ENCODE measurements at regions not wholly inside any gene's neighbourhood (a gene's known extent, or its start where the extent isn't known, plus 50 kb on each side); places are given as distances from the start of the nearest gene placed in this dataset.
"Not testable (repeated sequence)": the region's sequence is repeated elsewhere in the genome, so short reads cannot be mapped to it uniquely, and the experiment has no call there.

- no peaks in the 10 kb centered on the region for H3K27me3 ChIP-seq
- TF ChIP-seq EP300 (IDR thresholded peaks at IDR 0.05), result no peak
- TF ChIP-seq, protein P1, sequence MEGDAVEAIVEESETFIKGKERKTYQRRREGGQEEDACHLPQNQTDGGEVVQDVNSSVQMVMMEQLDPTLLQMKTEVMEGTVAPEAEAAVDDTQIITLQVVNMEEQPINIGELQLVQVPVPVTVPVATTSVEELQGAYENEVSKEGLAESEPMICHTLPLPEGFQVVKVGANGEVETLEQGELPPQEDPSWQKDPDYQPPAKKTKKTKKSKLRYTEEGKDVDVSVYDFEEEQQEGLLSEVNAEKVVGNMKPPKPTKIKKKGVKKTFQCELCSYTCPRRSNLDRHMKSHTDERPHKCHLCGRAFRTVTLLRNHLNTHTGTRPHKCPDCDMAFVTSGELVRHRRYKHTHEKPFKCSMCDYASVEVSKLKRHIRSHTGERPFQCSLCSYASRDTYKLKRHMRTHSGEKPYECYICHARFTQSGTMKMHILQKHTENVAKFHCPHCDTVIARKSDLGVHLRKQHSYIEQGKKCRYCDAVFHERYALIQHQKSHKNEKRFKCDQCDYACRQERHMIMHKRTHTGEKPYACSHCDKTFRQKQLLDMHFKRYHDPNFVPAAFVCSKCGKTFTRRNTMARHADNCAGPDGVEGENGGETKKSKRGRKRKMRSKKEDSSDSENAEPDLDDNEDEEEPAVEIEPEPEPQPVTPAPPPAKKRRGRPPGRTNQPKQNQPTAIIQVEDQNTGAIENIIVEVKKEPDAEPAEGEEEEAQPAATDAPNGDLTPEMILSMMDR (IDR thresholded peaks at IDR 0.05), result no peak
- TF ChIP-seq POLR2A (IDR thresholded peaks at IDR 0.05), result no peak
- 76 to 80% (median 77%) methylated on average over 4 of the region's 4 CpGs for WGBS, 3 donors
- intact Hi-C loops (cut with DNase I), result no loop called here
- DNase-seq, result no peak
- no peaks in the 10 kb centered on the region for H3K4me1 ChIP-seq (ENCODE audit: insufficient read depth)
- H3K9me3 ChIP-seq, result no peaks in the 10 kb centered on the region
- H3K27ac ChIP-seq, result no peak overlapping the region
- no peak overlapping the region for H3K4me3 ChIP-seq
- no peaks in the 10 kb centered on the region for H3K36me3 ChIP-seq
Observed at GRCh38 chr6:48389146-48390043, 278.4 kb upstream of the PTCHD4 start.

DNA sequence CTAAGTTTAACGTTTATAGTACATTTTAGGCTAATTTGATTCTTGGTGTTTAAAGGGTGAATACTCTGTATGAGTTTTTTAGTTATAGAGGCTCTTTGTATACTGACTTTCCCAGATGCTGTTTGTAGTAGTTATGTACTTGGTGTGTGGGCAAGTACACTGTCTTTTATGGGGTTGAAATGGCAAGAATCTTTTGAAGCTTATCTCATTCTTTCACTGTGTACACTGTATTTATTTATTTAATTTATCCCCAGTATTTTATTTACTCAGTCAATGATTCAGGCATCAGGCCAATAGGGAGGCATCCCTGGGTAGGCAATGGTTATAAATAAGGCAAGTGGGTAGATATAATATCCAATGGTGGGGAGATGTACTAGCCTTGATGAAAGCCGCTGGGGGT lies 277.0 kb upstream of the PTCHD4 start:
- Histone ChIP-seq H3K27ac (no peak overlapping the region), H3K4me1 (ENCODE audit: insufficient read depth) (no peaks in the 10 kb centered on the region), H3K9me3 (no peaks in the 10 kb centered on the region), H3K27me3 (peaks cover 3% of the 10 kb centered on the region), H3K36me3 (no peaks in the 10 kb centered on the region), H3K4me3 (no peak overlapping the region)
- no peak for DNase-seq
- no peak for TF ChIP-seq POLR2A (IDR thresholded peaks at IDR 0.05)
- no peak for TF ChIP-seq EP300 (IDR thresholded peaks at IDR 0.05)
- TF ChIP-seq, protein P1 (IDR thresholded peaks at IDR 0.05), result no peak
- 34 to 88% (median 78%) methylated on average over 2 of the region's 2 CpGs for whole genome bisulfite sequencing, 3 donors
- intact Hi-C loops (cut with DNase I), result no loop called here

- H3K9me3 ChIP-seq, result no peaks in the 10 kb centered on the region
- H3K4me3 ChIP-seq, result no peak overlapping the region
- no peak for TF ChIP-seq POLR2A (IDR thresholded peaks at IDR 0.05)
- no peaks in the 10 kb centered on the region for H3K4me1 ChIP-seq (ENCODE audit: insufficient read depth)
- intact Hi-C loops (cut with DNase I), result no loop called here
- peaks cover 3% of the 10 kb centered on the region for H3K27me3 ChIP-seq
- H3K27ac ChIP-seq, result no peak overlapping the region
- no peaks in the 10 kb centered on the region for H3K36me3 ChIP-seq
- DNase-seq, result no peak
Observed at GRCh38 chr6:48378884-48379407, 267.9 kb upstream of the PTCHD4 start.

DNA sequence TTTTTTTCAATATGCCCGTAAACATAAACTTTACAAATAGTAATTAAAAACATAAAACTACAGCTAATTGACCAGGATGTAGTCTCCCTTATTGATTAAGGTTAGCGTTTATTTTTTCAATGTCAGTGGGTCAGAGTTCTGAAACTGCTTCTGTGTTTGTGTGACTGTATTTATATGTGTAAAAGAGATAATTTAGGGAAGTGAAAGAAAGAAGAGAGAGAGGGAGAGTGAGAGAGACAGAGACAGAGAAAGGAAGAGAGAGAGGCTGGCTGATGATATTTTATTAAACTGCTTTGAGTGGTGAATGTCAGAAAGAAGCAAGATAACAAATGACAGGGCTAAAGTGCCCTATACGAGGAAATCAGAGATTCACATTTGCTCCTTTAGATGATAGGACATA lies 266.1 kb upstream of the PTCHD4 start:
- 47 to 82% (median 74%) methylated on average over 3 of the region's 3 CpGs for WGBS, 3 donors
- TF ChIP-seq POLR2A (IDR thresholded peaks at IDR 0.05) (no peak), EP300 (IDR thresholded peaks at IDR 0.05) (no peak)
- TF ChIP-seq, protein P1 (IDR thresholded peaks at IDR 0.05), result no peak
- Histone ChIP-seq H3K9me3 (no peaks in the 10 kb centered on the region), H3K4me1 (ENCODE audit: insufficient read depth) (no peaks in the 10 kb centered on the region), H3K36me3 (no peaks in the 10 kb centered on the region), H3K27me3 (no peaks in the 10 kb centered on the region), H3K27ac (no peak overlapping the region), H3K4me3 (no peak overlapping the region)
- intact Hi-C loops (cut with DNase I), result no loop called here
- DNase-seq, result no peak

GRCh38 chr6:48371226-48371625 lies 260.2 kb upstream of the PTCHD4 start:
- H3K4me1 ChIP-seq (ENCODE audit: insufficient read depth); H3K27ac ChIP-seq; H3K9me3 ChIP-seq; intact Hi-C loops (cut with DNase I); H3K36me3 ChIP-seq; H3K4me3 ChIP-seq; DNase-seq; H3K27me3 ChIP-seq: not testable (repeated sequence)
- WGBS, 3 donors, result 97 to 98% (median 97%) methylated on average over 25 to 30 of the region's 34 CpGs
